ENCODE measurements at regions not wholly inside any gene's neighbourhood (a gene's known extent, or its start where the extent isn't known, plus 50 kb on each side); places are given as distances from the start of the nearest gene placed in this dataset.

DNA sequence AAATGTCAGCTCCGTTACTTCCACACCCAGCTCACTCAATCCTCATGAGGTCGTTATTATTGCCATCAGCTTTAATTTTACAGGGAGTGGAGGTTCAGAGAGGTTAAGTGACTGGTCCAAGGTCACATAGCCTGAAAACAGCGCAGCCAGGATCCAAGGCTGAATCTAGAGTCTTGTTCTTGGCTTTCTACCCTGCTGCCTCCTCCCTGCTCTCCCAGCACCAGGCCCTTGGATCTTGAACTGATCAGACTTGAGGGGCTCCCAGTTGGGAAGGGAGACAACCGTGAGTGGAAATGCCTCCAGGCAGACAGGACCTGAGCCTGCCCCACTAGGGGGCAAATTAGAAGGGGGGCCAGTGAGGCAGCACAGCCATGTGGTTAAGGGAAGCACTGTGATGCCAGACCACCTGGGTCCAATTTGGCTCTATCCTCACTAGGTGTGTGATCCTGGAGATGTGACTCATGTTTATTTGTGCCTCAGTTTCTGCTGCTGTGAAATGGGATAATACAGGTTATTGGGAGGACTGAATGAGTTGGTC, 135.6 kb upstream of the PTPN1 start:
- Mint-ChIP-seq H3K27ac (no peak overlapping the region), H3K9me3 (no peaks in the 10 kb centered on the region), H3K36me3 (no peaks in the 10 kb centered on the region), H3K4me1 (no peaks in the 10 kb centered on the region), H3K4me3 (no peak overlapping the region), H3K27me3 (peaks cover 47% of the 10 kb centered on the region)
- no peak for ATAC-seq

- Mint-ChIP-seq H3K4me1 (peaks cover 8% of the 10 kb centered on the region), H3K27me3 (peaks cover 41% of the 10 kb centered on the region), H3K36me3 (no peaks in the 10 kb centered on the region), H3K4me3 (no peak overlapping the region), H3K9me3 (no peaks in the 10 kb centered on the region), H3K27ac (no peak overlapping the region)
- ATAC-seq = peak; percentile 21
Measured at GRCh38 chr20:50376179-50376887, 133.8 kb upstream of the PTPN1 start.

- Mint-ChIP-seq H3K4me3 (no peak overlapping the region), H3K9me3 (no peaks in the 10 kb centered on the region), H3K4me1 (peaks cover 13% of the 10 kb centered on the region), H3K27me3 (peaks cover 41% of the 10 kb centered on the region), H3K27ac (no peak overlapping the region), H3K36me3 (no peaks in the 10 kb centered on the region)
- ATAC-seq = peak; percentile 38
Measured at GRCh38 chr20:50376888-50377459, 133.2 kb upstream of the PTPN1 start.

- Mint-ChIP-seq H3K9me3 (no peaks in the 10 kb centered on the region), H3K4me3 (no peak overlapping the region), H3K4me1 (peaks cover 17% of the 10 kb centered on the region), H3K27me3 (peaks cover 29% of the 10 kb centered on the region), H3K36me3 (no peaks in the 10 kb centered on the region), H3K27ac (no peak overlapping the region)
- ATAC-seq = no peak
Measured at GRCh38 chr20:50378170-50379000, 131.8 kb upstream of the PTPN1 start.

DNA sequence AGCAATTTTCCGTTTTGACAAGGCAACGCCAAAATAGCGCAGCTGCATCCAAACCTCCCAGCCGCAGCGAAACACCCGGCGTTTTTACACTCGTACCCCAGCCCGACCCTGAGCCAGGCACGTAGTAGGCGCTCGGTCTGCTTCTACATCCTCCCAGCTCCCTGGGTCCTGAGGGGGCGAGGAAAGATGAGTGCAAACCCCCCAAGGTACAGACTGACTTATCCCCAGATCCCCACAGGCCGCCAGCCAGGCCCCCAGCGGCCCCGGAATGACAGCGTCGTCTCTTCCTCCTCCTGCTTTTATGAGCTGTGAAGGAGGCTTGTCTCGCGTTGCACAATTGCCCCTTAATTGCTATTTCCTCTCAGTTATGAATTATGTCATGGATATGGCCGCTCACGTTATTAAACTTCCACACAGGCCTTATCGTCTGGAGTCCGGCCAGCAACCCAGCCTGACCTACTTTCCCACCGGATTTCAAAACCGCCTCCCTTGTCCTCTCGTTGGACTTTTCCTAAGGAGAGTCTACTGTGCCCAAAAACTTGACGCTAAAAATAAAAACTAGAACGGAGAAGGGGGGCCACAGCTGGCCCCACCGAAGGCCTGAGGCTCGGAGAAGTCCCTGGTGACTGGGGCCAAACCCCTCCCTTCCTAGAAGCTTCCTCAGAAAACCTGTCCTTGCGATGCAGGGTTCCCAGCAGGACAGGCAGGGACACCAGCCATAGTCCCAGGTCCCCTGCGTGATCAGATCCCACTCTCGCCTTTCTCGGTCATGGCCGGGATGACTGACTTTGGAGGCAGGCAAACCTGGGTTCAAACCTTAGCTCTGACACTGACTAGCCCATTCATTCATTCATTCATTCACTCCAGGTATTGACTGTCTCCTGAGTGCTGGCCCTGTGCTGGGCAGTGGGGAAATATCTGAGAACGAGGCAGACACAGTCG, 130.9 kb upstream of the PTPN1 start:
- no peak overlapping the region for H3K27ac Mint-ChIP-seq
- H3K9me3 Mint-ChIP-seq = no peaks in the 10 kb centered on the region
- H3K27me3 Mint-ChIP-seq = peaks cover 27% of the 10 kb centered on the region
- no peaks in the 10 kb centered on the region for H3K36me3 Mint-ChIP-seq
- H3K4me3 Mint-ChIP-seq = no peak overlapping the region
- no peak for ATAC-seq
- H3K4me1 Mint-ChIP-seq = peaks cover 17% of the 10 kb centered on the region

DNA sequence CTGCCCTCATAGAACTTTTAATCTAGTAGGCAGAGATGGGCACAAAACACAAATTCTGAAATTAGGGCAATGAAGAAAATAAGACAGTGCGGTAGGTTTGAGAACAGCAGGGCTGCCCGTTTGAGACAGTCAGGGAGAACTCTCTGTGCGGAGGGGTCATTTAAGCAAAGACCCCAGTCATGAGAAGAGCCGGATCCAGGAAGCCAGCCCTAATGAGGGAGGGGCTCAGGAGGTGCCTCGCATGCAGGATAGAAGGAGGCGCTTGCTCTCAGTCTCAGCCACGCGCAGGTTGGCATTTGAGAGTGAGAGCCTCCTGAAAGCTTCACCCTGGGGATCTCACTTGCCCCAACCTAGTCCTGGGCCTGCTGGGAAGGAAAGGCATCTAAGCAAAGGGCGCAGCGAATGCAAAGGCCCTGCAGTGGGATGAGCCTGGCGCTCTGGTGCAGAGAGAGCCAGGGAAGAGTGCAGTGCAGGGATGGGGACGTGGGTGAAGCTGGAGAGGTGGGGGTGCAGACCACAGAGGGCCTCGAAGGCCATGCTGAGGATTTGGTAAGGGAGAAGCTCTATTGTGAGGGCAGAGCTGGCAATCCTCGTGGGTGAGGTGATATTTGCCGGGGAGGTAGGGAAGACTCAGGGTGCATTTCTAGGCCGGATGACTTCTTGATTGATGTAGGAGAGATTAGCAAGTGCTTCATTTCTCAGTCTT, 130.0 kb upstream of the PTPN1 start:
- ATAC-seq = no peak
- H3K27ac Mint-ChIP-seq = no peak overlapping the region

DNA sequence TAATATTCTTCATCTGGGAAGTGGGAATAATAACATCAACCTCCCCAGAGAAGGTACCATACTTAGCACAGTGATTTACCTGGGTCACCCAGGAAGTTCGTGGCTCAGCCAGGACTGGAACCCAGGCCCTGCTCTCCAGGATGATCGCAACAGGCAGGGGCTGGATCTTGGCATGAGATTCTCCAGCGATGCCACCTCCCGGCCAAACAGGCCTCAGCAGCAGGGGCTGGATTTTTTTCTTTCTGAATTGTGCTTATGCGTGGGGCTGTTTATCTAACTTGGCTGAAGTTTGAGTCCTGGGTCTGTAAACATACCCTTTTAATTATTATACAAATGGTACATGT, 129.5 kb upstream of the PTPN1 start:
- H3K4me1 Mint-ChIP-seq = peaks cover 20% of the 10 kb centered on the region
- H3K4me3 Mint-ChIP-seq = no peak overlapping the region
- no peak for ATAC-seq
- peaks cover 2% of the 10 kb centered on the region for H3K36me3 Mint-ChIP-seq
- no peaks in the 10 kb centered on the region for H3K9me3 Mint-ChIP-seq
- H3K27ac Mint-ChIP-seq = no peak overlapping the region
- peaks cover 39% of the 10 kb centered on the region for H3K27me3 Mint-ChIP-seq

More for the DNA sequence above, 130.0 kb upstream of the PTPN1 start:
- Mint-ChIP-seq H3K9me3 (no peaks in the 10 kb centered on the region), H3K4me3 (no peak overlapping the region), H3K36me3 (no peaks in the 10 kb centered on the region), H3K27me3 (peaks cover 34% of the 10 kb centered on the region), H3K4me1 (peaks cover 17% of the 10 kb centered on the region)

GRCh38 chr20:50381075-50381732, 129.0 kb upstream of the PTPN1 start:
- no peak overlapping the region for H3K4me3 Mint-ChIP-seq

GRCh38 chr20:50381771-50382593, 128.2 kb upstream of the PTPN1 start:
- Mint-ChIP-seq H3K27ac (no peak overlapping the region), H3K36me3 (peaks cover 5% of the 10 kb centered on the region), H3K4me1 (peaks cover 30% of the 10 kb centered on the region), H3K27me3 (peaks cover 42% of the 10 kb centered on the region), H3K9me3 (no peaks in the 10 kb centered on the region), H3K4me3 (peak overlapping the region; percentile 44)
- peak; percentile 54 for ATAC-seq

More at GRCh38 chr20:50381075-50381732, 129.0 kb upstream of the PTPN1 start:
- Mint-ChIP-seq H3K4me1 (peaks cover 25% of the 10 kb centered on the region), H3K27me3 (peaks cover 42% of the 10 kb centered on the region), H3K27ac (no peak overlapping the region), H3K9me3 (no peaks in the 10 kb centered on the region), H3K36me3 (peaks cover 5% of the 10 kb centered on the region)
- no peak for ATAC-seq

- Mint-ChIP-seq H3K36me3 (peaks cover 5% of the 10 kb centered on the region), H3K27me3 (peaks cover 63% of the 10 kb centered on the region), H3K4me3 (no peak overlapping the region), H3K9me3 (no peaks in the 10 kb centered on the region), H3K27ac (no peak overlapping the region), H3K4me1 (peaks cover 25% of the 10 kb centered on the region)
- ATAC-seq = peak; percentile 69
Measured at GRCh38 chr20:50385733-50386640, 124.2 kb upstream of the PTPN1 start.

GRCh38 chr20:50386641-50386960, 123.6 kb upstream of the PTPN1 start:
- peaks cover 19% of the 10 kb centered on the region for H3K4me1 Mint-ChIP-seq
- ATAC-seq = no peak
- H3K4me3 Mint-ChIP-seq = no peak overlapping the region
- H3K27me3 Mint-ChIP-seq = peaks cover 63% of the 10 kb centered on the region
- H3K36me3 Mint-ChIP-seq = peaks cover 5% of the 10 kb centered on the region
- no peaks in the 10 kb centered on the region for H3K9me3 Mint-ChIP-seq
- H3K27ac Mint-ChIP-seq = no peak overlapping the region

GRCh38 chr20:50387218-50387995, 122.8 kb upstream of the PTPN1 start:
- Mint-ChIP-seq H3K9me3 (no peaks in the 10 kb centered on the region), H3K27me3 (peaks cover 63% of the 10 kb centered on the region), H3K4me1 (peaks cover 13% of the 10 kb centered on the region), H3K36me3 (peaks cover 5% of the 10 kb centered on the region), H3K27ac (no peak overlapping the region), H3K4me3 (no peak overlapping the region)
- ATAC-seq = no peak
